ENCODE measurements at regions not wholly inside any gene's neighbourhood (a gene's known extent, or its start where the extent isn't known, plus 50 kb on each side); places are given as distances from the start of the nearest gene placed in this dataset.

- TF ChIP-seq, protein P1, sequence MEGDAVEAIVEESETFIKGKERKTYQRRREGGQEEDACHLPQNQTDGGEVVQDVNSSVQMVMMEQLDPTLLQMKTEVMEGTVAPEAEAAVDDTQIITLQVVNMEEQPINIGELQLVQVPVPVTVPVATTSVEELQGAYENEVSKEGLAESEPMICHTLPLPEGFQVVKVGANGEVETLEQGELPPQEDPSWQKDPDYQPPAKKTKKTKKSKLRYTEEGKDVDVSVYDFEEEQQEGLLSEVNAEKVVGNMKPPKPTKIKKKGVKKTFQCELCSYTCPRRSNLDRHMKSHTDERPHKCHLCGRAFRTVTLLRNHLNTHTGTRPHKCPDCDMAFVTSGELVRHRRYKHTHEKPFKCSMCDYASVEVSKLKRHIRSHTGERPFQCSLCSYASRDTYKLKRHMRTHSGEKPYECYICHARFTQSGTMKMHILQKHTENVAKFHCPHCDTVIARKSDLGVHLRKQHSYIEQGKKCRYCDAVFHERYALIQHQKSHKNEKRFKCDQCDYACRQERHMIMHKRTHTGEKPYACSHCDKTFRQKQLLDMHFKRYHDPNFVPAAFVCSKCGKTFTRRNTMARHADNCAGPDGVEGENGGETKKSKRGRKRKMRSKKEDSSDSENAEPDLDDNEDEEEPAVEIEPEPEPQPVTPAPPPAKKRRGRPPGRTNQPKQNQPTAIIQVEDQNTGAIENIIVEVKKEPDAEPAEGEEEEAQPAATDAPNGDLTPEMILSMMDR (conservative IDR thresholded peaks at IDR 0.05 in 1 of 2, IDR thresholded peaks at IDR 0.05 in 1 of 2; ENCODE audit: low read depth in 1 of 2, low read length in 2 of 2): no peak
- TF ChIP-seq EZH2 (IDR thresholded peaks at IDR 0.05; ENCODE audit: low read length, missing control alignments): no peak
Observed at GRCh38 chr4:34964613-34965012, 1279.7 kb downstream of the ARAP2 start.

All from fibroblast of lung (primary cell).